Kidney (tissue), 13 donors: ENCODE measurements at regions not wholly inside any gene's neighbourhood (a gene's known extent, or its start where the extent isn't known, plus 50 kb on each side); places are given as distances from the start of the nearest gene placed in this dataset.

Experiments
- DNase-seq, 5 donors: peaks; one replicate each; pipeline ENCODE4 v3.0.0-alpha.2; 2013 to 2020
- FAIRE-seq: peaks from 2 replicates; lab custom pipeline; 2012; peaks lifted over from hg19 to GRCh38; lab: Jason Lieb, UNC
- H3K27ac ChIP-seq, 2 donors: one replicate each; pipeline ENCODE4 v1.7.0; 2013; ENCODE audit warnings: low read depth in 2 of 2, low read length in 2 of 2, inconsistent platforms in 1 of 2
- H3K27me3 ChIP-seq: one replicate; pipeline ENCODE4 v1.7.1; 2013; ENCODE audit warnings: low read length, inconsistent platforms; ENCODE audit not compliant: control insufficient read depth, insufficient read depth
- H3K36me3 ChIP-seq, 3 donors: one replicate each; pipeline versions ENCODE4 v1.7.0 to v1.7.1; 2013; ENCODE audit warnings: low read length in 3 of 3, control low read depth in 1 of 3, inconsistent platforms in 1 of 3; ENCODE audit not compliant: insufficient read depth in 3 of 3, control insufficient read depth in 2 of 3
- H3K4me1 ChIP-seq, 3 donors: one replicate each; pipeline versions ENCODE4 v1.7.0 to v1.7.1; 2013; ENCODE audit warnings: low read length in 3 of 3, inconsistent platforms in 1 of 3, low read depth in 1 of 3; ENCODE audit not compliant: control insufficient read depth in 2 of 3, insufficient read depth in 2 of 3
- H3K4me3 ChIP-seq, 3 donors: one replicate each; pipeline versions ENCODE4 v1.7.0 to v1.8.1; 2013; ENCODE audit warnings: low read length in 3 of 3, control low read depth in 1 of 3, inconsistent platforms in 1 of 3
- H3K9ac ChIP-seq, 3 donors: one replicate each; pipeline versions ENCODE4 v1.7.0 to v1.7.1; 2013; ENCODE audit warnings: low read length in 3 of 3, control low read depth in 1 of 3, inconsistent platforms in 1 of 3
- H3K9me3 ChIP-seq, 3 donors: one replicate each; pipeline versions ENCODE4 v1.7.0 to v1.7.1; 2013; ENCODE audit warnings: low read length in 3 of 3, control low read depth in 1 of 3, inconsistent platforms in 1 of 3; ENCODE audit not compliant: control insufficient read depth in 2 of 3, insufficient read depth in 1 of 3
- CTCF ChIP-seq: IDR thresholded peaks from 3 replicates; pipeline ENCODE4 v1.5.1; 2012; ENCODE audit warnings: mild to moderate bottlenecking, moderate library complexity, borderline replicate concordance; ENCODE audit not compliant: insufficient read depth; ENCODE audit errors: extremely low read depth
- intact Hi-C: fragments of 100-400 bp; cut with DNase I; formaldehyde crosslinking; loops from one replicate; pipeline ENCODE4 v1.11.1; 2022
- donor health status: control.
- donor health status: control.
- donor health status: control.
- donor health status: control.
- donor health status: control.
- donor health status: DM: yes; HTN: yes; CAD: no.
- donor health status: Normal renal cell carcinoma (clear cell type).

- Histone ChIP-seq H3K9me3 (no peaks in the 10 kb centered on the region), H3K4me3 (no peak overlapping the region), H3K4me1 (no peaks in the 10 kb centered on the region), H3K36me3 (no peaks in the 10 kb centered on the region), H3K27me3 (no peaks in the 10 kb centered on the region), H3K27ac (no peak overlapping the region), H3K9ac (no peak overlapping the region)
- FAIRE-seq (no peak), DNase-seq (peak in 1 of 5 donors; percentile 29)
- intact Hi-C loops: no loop called here
- TF ChIP-seq CTCF: no peak
Observed at GRCh38 chr15:79593119-79593869, 161.2 kb downstream of the MINAR1 start.

- no peak for TF ChIP-seq CTCF
- no peaks in the 10 kb centered on the region for H3K36me3 ChIP-seq
- intact Hi-C loops: no loop called here
- FAIRE-seq (no peak), DNase-seq (no peak)
- no peak overlapping the region for H3K9ac ChIP-seq
- no peak overlapping the region for H3K27ac ChIP-seq
- no peak overlapping the region for H3K4me3 ChIP-seq
- H3K27me3 ChIP-seq: no peaks in the 10 kb centered on the region
- H3K9me3 ChIP-seq: no peaks in the 10 kb centered on the region
- no peaks in the 10 kb centered on the region for H3K4me1 ChIP-seq
Observed at GRCh38 chr15:79595306-79595705, 163.2 kb downstream of the MINAR1 start.

GRCh38 chr15:79595995-79596622 is 164.0 kb downstream of the MINAR1 start:
- Histone ChIP-seq H3K4me3 (no peak overlapping the region), H3K9ac (no peak overlapping the region), H3K4me1 (no peaks in the 10 kb centered on the region), H3K27ac (no peak overlapping the region), H3K36me3 (no peaks in the 10 kb centered on the region), H3K9me3 (no peaks in the 10 kb centered on the region), H3K27me3 (no peaks in the 10 kb centered on the region)
- DNase-seq: peak in 4 of 5 donors; percentile 67 to 86 (median 74)
- intact Hi-C loops: no loop called here
- no peak for FAIRE-seq
- peak; percentile 61 for TF ChIP-seq CTCF
